GM12872 (cell line): ENCODE measurements at regions not wholly inside any gene's neighbourhood (a gene's known extent, or its start where the extent isn't known, plus 50 kb on each side); places are given as distances from the start of the nearest gene placed in this dataset.

Source experiments
- TF ChIP-seq, protein P1 (sequence below): IDR thresholded peaks from 3 replicates; pipeline ENCODE4 v1.5.1; 2011; ENCODE audit warnings: low read depth, mild to moderate bottlenecking, low read length, moderate library complexity; ENCODE audit not compliant: insufficient read depth

DNA sequence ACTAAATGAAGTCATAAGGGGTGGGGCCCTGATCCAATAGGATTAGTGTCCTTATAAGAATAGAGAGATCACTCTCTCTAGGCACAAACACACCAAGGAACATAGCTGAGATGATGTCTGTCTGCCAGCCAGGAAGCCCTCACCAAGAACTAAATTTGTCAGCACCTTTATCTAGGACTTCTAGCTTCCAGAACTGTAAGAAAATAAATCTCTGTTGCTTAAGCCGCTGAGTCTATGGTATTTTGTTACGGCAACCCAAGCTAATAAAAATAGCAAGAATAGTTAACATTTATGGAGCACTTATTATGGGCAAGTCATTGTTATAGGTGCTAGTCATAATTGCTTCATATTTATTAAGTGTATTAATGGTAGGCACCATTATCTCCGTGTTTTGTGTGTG is 249.6 kb downstream of the MSRB3 start:
- TF ChIP-seq, protein P1, sequence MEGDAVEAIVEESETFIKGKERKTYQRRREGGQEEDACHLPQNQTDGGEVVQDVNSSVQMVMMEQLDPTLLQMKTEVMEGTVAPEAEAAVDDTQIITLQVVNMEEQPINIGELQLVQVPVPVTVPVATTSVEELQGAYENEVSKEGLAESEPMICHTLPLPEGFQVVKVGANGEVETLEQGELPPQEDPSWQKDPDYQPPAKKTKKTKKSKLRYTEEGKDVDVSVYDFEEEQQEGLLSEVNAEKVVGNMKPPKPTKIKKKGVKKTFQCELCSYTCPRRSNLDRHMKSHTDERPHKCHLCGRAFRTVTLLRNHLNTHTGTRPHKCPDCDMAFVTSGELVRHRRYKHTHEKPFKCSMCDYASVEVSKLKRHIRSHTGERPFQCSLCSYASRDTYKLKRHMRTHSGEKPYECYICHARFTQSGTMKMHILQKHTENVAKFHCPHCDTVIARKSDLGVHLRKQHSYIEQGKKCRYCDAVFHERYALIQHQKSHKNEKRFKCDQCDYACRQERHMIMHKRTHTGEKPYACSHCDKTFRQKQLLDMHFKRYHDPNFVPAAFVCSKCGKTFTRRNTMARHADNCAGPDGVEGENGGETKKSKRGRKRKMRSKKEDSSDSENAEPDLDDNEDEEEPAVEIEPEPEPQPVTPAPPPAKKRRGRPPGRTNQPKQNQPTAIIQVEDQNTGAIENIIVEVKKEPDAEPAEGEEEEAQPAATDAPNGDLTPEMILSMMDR: no peak

DNA sequence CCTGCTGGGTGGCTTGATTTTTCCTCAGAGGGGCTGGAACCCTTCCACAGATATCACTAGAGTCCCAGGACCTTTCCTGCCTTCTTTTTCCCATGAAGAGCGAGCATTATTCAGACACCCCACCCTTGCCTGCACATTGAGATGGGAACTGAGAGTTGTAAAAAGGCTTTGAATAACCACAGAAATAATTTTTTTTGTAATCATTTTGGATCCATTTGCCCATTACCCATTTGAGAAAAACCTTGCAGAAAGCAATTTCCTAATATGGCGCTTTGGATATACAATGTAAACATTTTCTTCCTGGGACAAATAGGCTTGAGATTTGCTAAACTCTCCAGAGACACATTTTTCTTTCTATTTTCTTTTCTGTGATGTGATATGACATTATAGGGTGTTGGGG is 250.6 kb downstream of the MSRB3 start:
- TF ChIP-seq, protein P1: no peak

DNA sequence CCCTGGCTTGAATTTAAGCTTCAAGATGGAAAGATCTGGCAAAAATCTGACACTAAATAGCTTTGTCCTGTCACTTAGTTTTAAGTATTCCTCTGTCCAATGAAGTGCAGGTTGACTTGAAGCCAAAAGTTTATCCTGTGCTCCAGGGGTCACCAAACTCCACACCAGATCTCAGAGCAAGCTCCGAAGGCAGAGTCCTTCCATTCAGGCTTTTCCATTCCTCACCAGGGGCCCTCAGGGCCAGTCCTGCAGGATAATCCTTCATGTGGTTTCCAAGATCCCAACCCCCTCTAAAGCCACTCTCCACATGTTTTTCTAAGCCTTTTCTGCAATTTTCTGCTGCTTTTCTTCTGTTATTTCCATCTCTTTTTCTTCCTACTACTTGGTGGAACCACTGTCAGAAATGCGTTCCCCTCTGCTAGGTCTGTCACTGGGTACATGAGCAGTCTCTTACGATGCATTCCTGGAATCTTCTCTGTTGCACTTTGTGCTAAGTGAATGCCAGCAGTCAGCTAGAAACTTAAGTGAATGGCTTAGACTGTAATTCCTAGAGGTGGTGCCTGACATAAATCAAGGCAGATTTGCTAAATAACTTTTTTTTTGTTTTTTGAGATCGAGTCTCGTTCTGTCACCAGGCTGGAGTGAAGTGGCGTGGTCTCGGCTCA is 251.4 kb downstream of the MSRB3 start:
- TF ChIP-seq, protein P1: no peak

DNA sequence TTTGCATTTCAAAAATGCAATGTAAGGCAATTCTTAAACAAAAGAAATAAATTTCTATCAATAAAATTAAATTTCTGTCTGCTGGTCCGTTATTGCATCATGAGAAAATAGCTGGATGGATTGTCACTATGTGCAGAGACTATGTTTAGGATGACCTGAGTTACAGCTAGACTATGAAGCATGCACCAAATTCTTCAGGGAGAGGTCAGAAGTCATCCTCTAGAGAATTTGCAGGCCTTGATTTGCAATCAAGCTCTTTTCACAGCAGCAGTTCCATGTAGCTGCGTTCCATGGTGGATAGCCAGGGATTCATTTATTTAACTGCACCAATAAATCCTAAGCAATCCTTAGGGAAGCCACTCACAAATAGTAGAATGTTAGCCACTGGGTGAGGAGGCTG is 253.7 kb downstream of the MSRB3 start:
- TF ChIP-seq, protein P1: no peak

GRCh38 chr12:65532764-65533163 is 254.3 kb downstream of the MSRB3 start:
- TF ChIP-seq, protein P1: no peak

GRCh38 chr12:65533177-65533883 is 254.8 kb downstream of the MSRB3 start:
- TF ChIP-seq, protein P1: no peak

DNA sequence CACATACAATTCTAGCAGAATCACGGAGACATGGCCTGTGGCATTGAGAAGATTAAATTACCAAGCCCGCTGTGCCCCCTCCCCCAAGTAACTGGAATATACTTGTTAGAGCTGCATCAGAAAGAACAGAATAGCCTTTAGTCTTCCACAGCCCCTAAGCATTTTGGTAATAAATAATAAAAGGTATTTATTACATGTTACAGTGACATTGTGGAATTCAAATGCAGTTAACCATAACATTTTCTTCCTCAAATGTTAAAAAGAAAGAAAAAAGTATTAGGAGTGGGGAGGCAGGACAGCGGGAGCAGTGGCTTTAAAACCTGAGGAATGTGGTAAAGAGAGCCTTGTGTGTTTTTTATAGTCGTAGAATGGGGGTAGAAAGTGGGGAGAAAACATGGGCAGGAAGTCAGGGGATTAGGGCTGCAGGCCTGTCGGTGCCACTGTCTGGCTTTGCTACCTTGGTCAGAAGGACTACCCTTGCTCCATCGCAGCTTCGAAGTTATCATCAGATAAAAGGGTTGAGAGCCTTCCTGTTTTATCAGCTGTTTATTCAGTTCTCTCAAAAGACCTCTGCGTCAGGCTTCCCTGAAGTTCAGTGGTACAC is 255.9 kb downstream of the MSRB3 start:
- TF ChIP-seq, protein P1: no peak
